SU-DHL-6 (cell line): ENCODE measurements at regions not wholly inside any gene's neighbourhood (a gene's known extent, or its start where the extent isn't known, plus 50 kb on each side); places are given as distances from the start of the nearest gene placed in this dataset.
"Not testable (repeated sequence)": the region's sequence is repeated elsewhere in the genome, so short reads cannot be mapped to it uniquely, and the experiment has no call there.

Experiments used
- H2AFZ ChIP-seq: fragments of 200-600 bp; sonication (generic); 2 replicates; pipeline ENCODE4 v1.6.1; 2014; ENCODE audit warnings: low read depth, mild to moderate bottlenecking, moderate library complexity, mixed read lengths, antibody characterized with exemption, low read length; ENCODE audit not compliant: severe bottlenecking
- H3F3A ChIP-seq: fragments of 200-600 bp; shearing (Covaris generic); 2 replicates; pipeline ENCODE4 v1.6.0; 2016; ENCODE audit warnings: antibody characterized with exemption, mild to moderate bottlenecking; ENCODE audit not compliant: insufficient read depth
- H3K27ac ChIP-seq: fragments of 200-600 bp; sonication (generic); 2 replicates; pipeline ENCODE4 v1.5.1; 2016; ENCODE audit warnings: low read depth, mild to moderate bottlenecking, low read length, moderate library complexity, mixed read lengths
- H3K27me3 ChIP-seq: fragments of 200-600 bp; sonication (generic), shearing (Covaris generic); 2 replicates; pipeline ENCODE4 v1.6.0; 2014; ENCODE audit warnings: mild to moderate bottlenecking, low read length
- H3K36me3 ChIP-seq: fragments of 200-600 bp; sonication (generic); 2 replicates; pipeline ENCODE4 v1.6.1; 2014; ENCODE audit warnings: mild to moderate bottlenecking, low read length, mixed read lengths
- H3K4me2 ChIP-seq: fragments of 300-600, 200-600 bp; shearing (Covaris generic), sonication (generic); 2 replicates; pipeline ENCODE4 v1.6.0; 2014; ENCODE audit warnings: low read length, low read depth, mild to moderate bottlenecking; ENCODE audit not compliant: poor library complexity, severe bottlenecking
- H3K4me3 ChIP-seq: fragments of 200-600 bp; sonication (generic); 2 replicates; pipeline ENCODE4 v1.5.1; 2014; ENCODE audit warnings: antibody characterized with exemption, low read length, mild to moderate bottlenecking, mixed read lengths; ENCODE audit not compliant: insufficient read depth, poor library complexity, severe bottlenecking
- H3K79me2 ChIP-seq: fragments of 200-600 bp; sonication (generic); 2 replicates; pipeline ENCODE4 v1.6.1; 2014; ENCODE audit warnings: mild to moderate bottlenecking, low read length, moderate library complexity; ENCODE audit not compliant: insufficient read depth
- H3K9ac ChIP-seq: fragments of 200-600 bp; sonication (generic); 2 replicates; pipeline ENCODE4 v1.7.0; 2014; ENCODE audit warnings: mild to moderate bottlenecking, low read length
- H3K9me2 ChIP-seq: fragments of 200-600 bp; sonication (generic); replicated peaks from 2 replicates; pipeline ENCODE4 v1.6.1; 2014; ENCODE audit warnings: low read length; ENCODE audit not compliant: insufficient read depth
- H3K9me3 ChIP-seq: fragments of 200-600 bp; sonication (generic); 2 replicates; pipeline ENCODE4 v1.6.1; 2014; ENCODE audit warnings: low read length, mixed read lengths; ENCODE audit not compliant: insufficient read depth
- H4K20me1 ChIP-seq: fragments of 200-600 bp; sonication (generic); 2 replicates; pipeline ENCODE4 v1.6.1; 2014; ENCODE audit warnings: low read depth, mild to moderate bottlenecking, antibody characterized with exemption, low read length, moderate library complexity, mixed read lengths
- CTCF ChIP-seq: fragments of 200-600 bp; sonication (generic); IDR thresholded peaks from one replicate; pipeline ENCODE4 v1.5.1; 2017; ENCODE audit warnings: antibody characterized with exemption, mild to moderate bottlenecking, low read length, moderate library complexity; ENCODE audit not compliant: insufficient read depth, poor library complexity, severe bottlenecking
- EZH2phosphoT487 ChIP-seq: fragments of 200-600 bp; sonication (generic), shearing (Covaris generic); conservative IDR thresholded peaks from 2 replicates; pipeline ENCODE4 v1.6.1; 2018; ENCODE audit warnings: mild to moderate bottlenecking, antibody characterized with exemption, low read length, moderate library complexity, mixed read lengths

- H3K27me3 ChIP-seq = 0 out of 2 replicates have a peak, but pooled peaks cover 3% of the 10 kb centered on the region
- no peak overlapping the region for H3K4me3 ChIP-seq
- no peak overlapping the region for H3K27ac ChIP-seq
- H3K9me2 ChIP-seq = no peaks in the 10 kb centered on the region; the same call in 1 of the 2 replicates
- H3K9me3 ChIP-seq = no peaks in the 10 kb centered on the region
- no peaks in the 10 kb centered on the region for H4K20me1 ChIP-seq
- H3K9ac ChIP-seq = no peak overlapping the region
- H3K36me3 ChIP-seq = no peaks in the 10 kb centered on the region
- H3K79me2 ChIP-seq = no peaks in the 10 kb centered on the region
- no peaks in the 10 kb centered on the region for H3F3A ChIP-seq
- H2AFZ ChIP-seq = no peak overlapping the region
- H3K4me2 ChIP-seq = no peak overlapping the region
- no peak for TF ChIP-seq CTCF
- no peak for TF ChIP-seq EZH2phosphoT487
Measured at GRCh38 chr5:118506217-118506852, 482.0 kb downstream of the DTWD2 start.

- H3K27ac ChIP-seq, H3K79me2 ChIP-seq, H4K20me1 ChIP-seq, H3K4me2 ChIP-seq, H3K9me2 ChIP-seq, H3F3A ChIP-seq, H3K9me3 ChIP-seq, H3K9ac ChIP-seq, H3K4me3 ChIP-seq, H2AFZ ChIP-seq, H3K36me3 ChIP-seq, H3K27me3 ChIP-seq: not testable (repeated sequence)
Measured at GRCh38 chr5:118502232-118502631, 486.1 kb downstream of the DTWD2 start.

GRCh38 chr5:118491351-118491750 lies 497.0 kb downstream of the DTWD2 start:
- Histone ChIP-seq H4K20me1 (no peaks in the 10 kb centered on the region), H3K27me3 (no peaks in the 10 kb centered on the region), H3K4me2 (no peak overlapping the region), H3K9ac (no peak overlapping the region), H3K4me3 (no peak overlapping the region), H2AFZ (no peak overlapping the region), H3K27ac (no peak overlapping the region), H3K79me2 (no peaks in the 10 kb centered on the region), H3F3A (no peaks in the 10 kb centered on the region), H3K9me3 (no peaks in the 10 kb centered on the region), H3K9me2 (no peaks in the 10 kb centered on the region), H3K36me3 (no peaks in the 10 kb centered on the region)
- TF ChIP-seq EZH2phosphoT487 (no peak), CTCF (no peak)

GRCh38 chr5:118486647-118487225 lies 501.6 kb downstream of the DTWD2 start:
- H3K9me3 ChIP-seq = no peaks in the 10 kb centered on the region

More at GRCh38 chr5:118486647-118487225, 501.6 kb downstream of the DTWD2 start:
- Histone ChIP-seq H3K9me2 (no peaks in the 10 kb centered on the region), H3K27me3 (no peaks in the 10 kb centered on the region), H3K4me2 (no peak overlapping the region), H3F3A (no peaks in the 10 kb centered on the region), H3K4me3 (no peak overlapping the region), H3K79me2 (no peaks in the 10 kb centered on the region), H3K9ac (no peak overlapping the region), H4K20me1 (no peaks in the 10 kb centered on the region), H3K27ac (no peak overlapping the region), H2AFZ (no peak overlapping the region), H3K36me3 (no peaks in the 10 kb centered on the region)
- TF ChIP-seq CTCF (no peak), EZH2phosphoT487 (no peak)
